Mucosa of stomach (tissue), 1 donor: ENCODE measurements at regions not wholly inside any gene's neighbourhood (a gene's known extent, or its start where the extent isn't known, plus 50 kb on each side); places are given as distances from the start of the nearest gene placed in this dataset.

ENCODE experiments used
- H3K27me3 ChIP-seq: one replicate; pipeline ENCODE4 v1.7.0; 2013; ENCODE audit warnings: mild to moderate bottlenecking, low read length; ENCODE audit not compliant: control insufficient read depth, insufficient read depth
- H3K36me3 ChIP-seq: one replicate; pipeline ENCODE4 v1.7.0; 2013; ENCODE audit warnings: low read length; ENCODE audit not compliant: control insufficient read depth, insufficient read depth
- H3K4me1 ChIP-seq: one replicate; pipeline ENCODE4 v1.7.0; 2013; ENCODE audit warnings: mild to moderate bottlenecking, low read length; ENCODE audit not compliant: control insufficient read depth, insufficient read depth
- H3K4me3 ChIP-seq: one replicate; pipeline ENCODE4 v1.7.0; 2013; ENCODE audit warnings: low read length
- H3K9ac ChIP-seq: one replicate; pipeline ENCODE4 v1.7.0; 2013; ENCODE audit warnings: mild to moderate bottlenecking, low read length, moderate library complexity
- H3K9me3 ChIP-seq: one replicate; pipeline ENCODE4 v1.7.0; 2013; ENCODE audit warnings: mild to moderate bottlenecking, low read length, moderate library complexity; ENCODE audit not compliant: control insufficient read depth
- donor health status: Pancreatic carcinoma.

- no peak overlapping the region for H3K9ac ChIP-seq
- no peaks in the 10 kb centered on the region for H3K36me3 ChIP-seq
- no peaks in the 10 kb centered on the region for H3K9me3 ChIP-seq
- H3K4me3 ChIP-seq, result no peak overlapping the region
- H3K27me3 ChIP-seq, result peaks cover 43% of the 10 kb centered on the region
- no peaks in the 10 kb centered on the region for H3K4me1 ChIP-seq
Measured at GRCh38 chr1:38474738-38475623, 384.6 kb downstream of the RRAGC start.

GRCh38 chr1:38466487-38466886 lies 393.1 kb downstream of the RRAGC start:
- no peaks in the 10 kb centered on the region for H3K36me3 ChIP-seq
- no peaks in the 10 kb centered on the region for H3K27me3 ChIP-seq
- H3K4me1 ChIP-seq, result no peaks in the 10 kb centered on the region
- H3K9me3 ChIP-seq, result no peaks in the 10 kb centered on the region
- no peak overlapping the region for H3K4me3 ChIP-seq
- H3K9ac ChIP-seq, result no peak overlapping the region

DNA sequence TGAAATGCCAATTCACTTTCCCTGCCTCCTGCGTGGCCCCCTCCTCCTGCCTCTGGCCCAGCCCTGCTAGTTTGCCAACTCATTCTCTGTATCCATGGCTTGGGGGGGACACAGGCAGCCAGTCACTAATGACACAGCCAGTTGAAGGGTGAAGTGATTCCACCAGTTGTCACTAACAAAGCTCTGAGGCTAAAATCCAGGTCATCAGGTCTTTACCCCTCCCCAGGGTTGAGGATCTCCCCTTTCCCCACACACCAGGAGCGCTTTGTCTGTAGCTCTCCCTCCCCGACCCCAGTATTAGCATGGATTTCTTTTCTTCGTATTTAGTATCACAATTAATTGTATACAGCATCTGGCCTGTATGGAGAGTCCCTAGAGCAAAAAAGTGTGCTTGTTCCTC lies 394.1 kb downstream of the RRAGC start:
- Histone ChIP-seq H3K4me3 (no peak overlapping the region), H3K27me3 (no peaks in the 10 kb centered on the region), H3K9ac (no peak overlapping the region), H3K36me3 (no peaks in the 10 kb centered on the region), H3K9me3 (no peaks in the 10 kb centered on the region), H3K4me1 (no peaks in the 10 kb centered on the region)

DNA sequence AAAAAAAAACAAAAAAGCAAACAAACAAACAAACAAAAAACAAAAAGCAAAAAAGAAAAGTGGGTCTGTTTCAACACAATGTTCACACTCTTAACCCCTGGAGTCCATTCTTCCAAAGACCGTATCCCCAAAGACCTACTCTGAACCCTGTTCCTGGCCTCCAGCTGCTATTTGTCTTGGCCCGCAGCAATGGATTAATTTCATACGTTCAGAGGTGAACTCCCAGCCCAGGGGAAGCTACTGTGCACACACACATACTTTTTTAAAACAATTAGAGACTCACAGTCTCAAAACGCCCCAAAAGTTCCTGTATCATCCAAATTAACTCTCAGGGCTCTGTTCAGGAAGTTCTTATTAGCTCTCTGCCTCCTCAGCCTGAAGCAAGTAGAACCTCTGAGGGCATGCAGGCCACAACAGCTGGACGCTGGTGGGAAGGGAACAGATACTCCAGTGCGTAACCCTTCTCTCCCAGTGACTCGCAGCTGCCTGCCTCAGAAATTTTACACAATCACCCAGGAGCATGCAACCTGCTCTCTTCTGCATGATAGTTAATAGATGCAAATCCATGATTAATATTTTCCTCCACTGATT lies 395.4 kb downstream of the RRAGC start:
- Histone ChIP-seq H3K27me3 (no peaks in the 10 kb centered on the region), H3K4me1 (no peaks in the 10 kb centered on the region), H3K36me3 (no peaks in the 10 kb centered on the region), H3K4me3 (no peak overlapping the region), H3K9ac (no peak overlapping the region), H3K9me3 (no peaks in the 10 kb centered on the region)

GRCh38 chr1:38463074-38463473 lies 396.5 kb downstream of the RRAGC start:
- Histone ChIP-seq H3K9ac (no peak overlapping the region), H3K9me3 (no peaks in the 10 kb centered on the region), H3K27me3 (no peaks in the 10 kb centered on the region), H3K4me1 (no peaks in the 10 kb centered on the region), H3K4me3 (no peak overlapping the region), H3K36me3 (no peaks in the 10 kb centered on the region)

DNA sequence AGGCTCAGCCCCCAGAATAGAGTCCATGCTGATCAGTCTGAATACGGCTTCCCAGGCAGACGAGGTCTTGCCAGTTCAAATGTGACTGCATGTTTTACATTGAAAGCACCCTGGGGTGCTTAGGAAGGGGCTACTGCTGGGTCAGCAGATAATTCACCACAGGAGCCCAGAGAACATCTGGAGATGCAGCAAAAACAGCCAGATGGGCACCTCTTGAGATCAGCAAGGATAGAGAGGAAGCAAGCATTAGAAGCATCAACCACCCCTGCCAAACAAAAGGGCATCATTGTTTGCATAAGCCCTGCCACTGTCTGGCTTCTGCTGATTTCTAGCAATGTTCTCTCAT lies 403.1 kb downstream of the RRAGC start:
- Histone ChIP-seq H3K9me3 (no peaks in the 10 kb centered on the region), H3K27me3 (no peaks in the 10 kb centered on the region), H3K4me1 (no peaks in the 10 kb centered on the region), H3K9ac (no peak overlapping the region), H3K4me3 (no peak overlapping the region), H3K36me3 (no peaks in the 10 kb centered on the region)

DNA sequence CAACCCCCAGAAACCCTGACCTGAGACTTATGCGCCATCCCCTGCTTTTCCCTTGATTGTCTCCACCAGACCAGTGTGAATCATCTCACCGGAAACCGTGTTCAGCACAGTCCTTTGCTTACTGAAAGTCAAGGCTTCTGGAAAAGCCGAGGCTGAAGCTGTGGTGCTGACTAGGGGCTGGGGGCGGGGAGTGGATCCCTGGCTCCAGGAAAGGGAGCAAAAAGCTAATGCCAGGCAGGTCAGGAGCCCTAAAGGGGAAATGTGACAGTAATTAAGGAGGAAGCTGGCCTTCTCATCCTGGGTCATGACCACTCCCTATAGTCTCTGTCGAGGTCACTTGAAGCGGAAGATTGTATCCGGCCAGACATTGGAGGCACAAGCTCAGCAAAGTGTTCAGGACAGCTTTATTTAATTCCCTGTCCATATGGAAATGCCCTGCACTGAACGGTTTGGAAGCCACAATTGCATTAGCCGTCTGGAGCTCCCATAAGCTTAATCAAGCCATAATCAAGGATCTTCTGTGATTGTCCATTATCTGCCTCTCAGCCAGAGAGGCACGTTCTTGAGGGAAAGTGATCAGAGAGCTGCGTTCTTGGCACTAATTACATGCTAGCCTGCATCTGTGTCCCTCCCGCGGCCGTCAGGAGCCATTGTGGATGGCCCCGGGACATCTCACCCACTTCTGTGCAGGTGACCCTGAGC lies 403.6 kb downstream of the RRAGC start:
- H3K36me3 ChIP-seq, result no peaks in the 10 kb centered on the region
- H3K9ac ChIP-seq, result no peak overlapping the region
- no peaks in the 10 kb centered on the region for H3K4me1 ChIP-seq
- no peaks in the 10 kb centered on the region for H3K27me3 ChIP-seq
- no peaks in the 10 kb centered on the region for H3K9me3 ChIP-seq
- no peak overlapping the region for H3K4me3 ChIP-seq

- no peaks in the 10 kb centered on the region for H3K9me3 ChIP-seq
- H3K36me3 ChIP-seq, result no peaks in the 10 kb centered on the region
- no peak overlapping the region for H3K9ac ChIP-seq
- no peak overlapping the region for H3K4me3 ChIP-seq
- no peaks in the 10 kb centered on the region for H3K27me3 ChIP-seq
- no peaks in the 10 kb centered on the region for H3K4me1 ChIP-seq
Measured at GRCh38 chr1:38454749-38455441, 404.7 kb downstream of the RRAGC start.

GRCh38 chr1:38454236-38454635 lies 405.3 kb downstream of the RRAGC start:
- Histone ChIP-seq H3K9me3 (no peaks in the 10 kb centered on the region), H3K27me3 (no peaks in the 10 kb centered on the region), H3K36me3 (no peaks in the 10 kb centered on the region), H3K9ac (no peak overlapping the region), H3K4me1 (no peaks in the 10 kb centered on the region), H3K4me3 (no peak overlapping the region)

GRCh38 chr1:38452246-38452645 lies 405.7 kb upstream of the POU3F1 start:
- H3K27me3 ChIP-seq, result no peaks in the 10 kb centered on the region

GRCh38 chr1:38451541-38451993 lies 405.0 kb upstream of the POU3F1 start:
- Histone ChIP-seq H3K4me1 (no peaks in the 10 kb centered on the region), H3K27me3 (no peaks in the 10 kb centered on the region), H3K36me3 (no peaks in the 10 kb centered on the region), H3K4me3 (no peak overlapping the region), H3K9me3 (no peaks in the 10 kb centered on the region), H3K9ac (no peak overlapping the region)

More at GRCh38 chr1:38452246-38452645, 405.7 kb upstream of the POU3F1 start:
- Histone ChIP-seq H3K9ac (no peak overlapping the region), H3K4me3 (no peak overlapping the region), H3K4me1 (no peaks in the 10 kb centered on the region), H3K9me3 (no peaks in the 10 kb centered on the region), H3K36me3 (no peaks in the 10 kb centered on the region)

- H3K27me3 ChIP-seq, result peaks cover 13% of the 10 kb centered on the region
Measured at GRCh38 chr1:38448893-38449292, 402.3 kb upstream of the POU3F1 start.

More at GRCh38 chr1:38448893-38449292, 402.3 kb upstream of the POU3F1 start:
- Histone ChIP-seq H3K4me1 (no peaks in the 10 kb centered on the region), H3K9me3 (no peaks in the 10 kb centered on the region), H3K4me3 (no peak overlapping the region), H3K36me3 (no peaks in the 10 kb centered on the region), H3K9ac (no peak overlapping the region)
